Esophagus muscularis mucosa (tissue), 4 donors: ENCODE measurements at regions not wholly inside any gene's neighbourhood (a gene's known extent, or its start where the extent isn't known, plus 50 kb on each side); places are given as distances from the start of the nearest gene placed in this dataset.

ENCODE experiments used
- DNase-seq: peaks from one replicate; pipeline ENCODE4 v3.0.0-alpha.2; 2017; ENCODE audit errors: extremely low spot score
- H3K27ac ChIP-seq, 4 donors: fragments of 200-600 bp; sonication (generic); replicated peaks in 1 of 4; 1 replicate in 3 of 4; 2 replicates in 1 of 4; pipeline ENCODE4 v1.5.1; 2016 to 2019; ENCODE audit warnings: mild to moderate bottlenecking in 1 of 4
- H3K27me3 ChIP-seq, 4 donors: fragments of 200-600 bp; sonication (generic); one replicate each; pipeline versions ENCODE4 v1.5.1 to v1.6.0; 2016 to 2019
- H3K36me3 ChIP-seq, 4 donors: fragments of 200-600 bp; sonication (generic); one replicate each; pipeline ENCODE4 v1.5.1; 2016 to 2019
- H3K4me1 ChIP-seq, 4 donors: fragments of 200-600 bp; sonication (generic); one replicate each; pipeline ENCODE4 v1.5.1; 2016 to 2019
- H3K4me3 ChIP-seq, 4 donors: fragments of 200-600 bp; sonication (generic); 1 replicate in 2 of 4; 2 replicates in 2 of 4; pipeline ENCODE4 v1.5.1; 2016 to 2019; ENCODE audit warnings: mild to moderate bottlenecking in 4 of 4, moderate library complexity in 1 of 4
- H3K9me3 ChIP-seq, 4 donors: fragments of 200-600 bp; sonication (generic); 1 replicate in 3 of 4; 2 replicates in 1 of 4; pipeline ENCODE4 v1.5.1; 2016 to 2019
- CTCF ChIP-seq, 3 experiments: fragments of 200-600 bp in 2 of 3; fragments of 450-650 bp in 1 of 3; sonication (generic) in 2 of 3; IDR thresholded peaks; one replicate each; pipeline ENCODE4 v1.5.1; 2017 to 2019; ENCODE audit warnings: antibody characterized with exemption in 3 of 3, mild to moderate bottlenecking in 2 of 3, moderate library complexity in 1 of 3
- EP300 ChIP-seq: sonication (generic); formaldehyde crosslinking; IDR thresholded peaks from one replicate; pipeline ENCODE4 v1.6.1; 2017; ENCODE audit warnings: antibody characterized with exemption
- POLR2A ChIP-seq: fragments of 450-650 bp; IDR thresholded peaks from one replicate; pipeline ENCODE4 v1.6.1; 2017; ENCODE audit warnings: antibody characterized with exemption, moderate library complexity, mild to moderate bottlenecking, low read depth
- POLR2AphosphoS5 ChIP-seq, 2 donors: sonication (generic); formaldehyde crosslinking; IDR thresholded peaks; one replicate each; pipeline ENCODE4 v1.6.1; 2017; ENCODE audit warnings: antibody characterized with exemption in 2 of 2
- WGBS: methylation state at CpG from one replicate; pipeline ENCODE4 v1.1.5; 2018; 5-methylcytosine and 5-hydroxymethylcytosine counted together
- intact Hi-C: fragments of 100-400 bp; cut with DNase I; formaldehyde crosslinking; loops from one replicate; pipeline ENCODE4 v1.15.1; 2023

- WGBS = 97% methylated on average over 5 of the region's 5 CpGs
- DNase-seq = no peak
- intact Hi-C loops = no loop called here
Measured at GRCh38 chr5:123278284-123278683, 144.9 kb downstream of the CEP120 start.

GRCh38 chr5:123273984-123274383 lies 149.2 kb downstream of the CEP120 start:
- Histone ChIP-seq H3K9me3 (no peaks in the 10 kb centered on the region), H3K27ac (no peak overlapping the region)
- intact Hi-C loops = no loop called here

More at GRCh38 chr5:123278284-123278683, 144.9 kb downstream of the CEP120 start:
- no peak overlapping the region for H3K27ac ChIP-seq
- H3K4me1 ChIP-seq = peaks cover 0 to under 1% (median 0%) of the 10 kb centered on the region in 4 donors
- H3K27me3 ChIP-seq = no peaks in the 10 kb centered on the region
- TF ChIP-seq CTCF (IDR thresholded peaks at IDR 0.05) = no peak
- TF ChIP-seq POLR2AphosphoS5 (IDR thresholded peaks at IDR 0.05) = no peak
- no peak for TF ChIP-seq POLR2A
- H3K36me3 ChIP-seq = no peaks in the 10 kb centered on the region
- no peaks in the 10 kb centered on the region for H3K9me3 ChIP-seq
- no peak overlapping the region for H3K4me3 ChIP-seq

GRCh38 chr5:123273095-123273494 lies 150.1 kb downstream of the CEP120 start:
- Histone ChIP-seq H3K36me3 (no peaks in the 10 kb centered on the region), H3K27ac (no peak overlapping the region), H3K4me3 (no peak overlapping the region), H3K4me1 (no peaks in the 10 kb centered on the region), H3K27me3 (no peaks in the 10 kb centered on the region), H3K9me3 (no peaks in the 10 kb centered on the region)
- DNase-seq = no peak
- 98% methylated on average over 2 of the region's 2 CpGs for WGBS
- intact Hi-C loops = no loop called here
- TF ChIP-seq EP300 = no peak
- no peak for TF ChIP-seq POLR2A
- no peak for TF ChIP-seq CTCF (IDR thresholded peaks at IDR 0.05)
- no peak for TF ChIP-seq POLR2AphosphoS5 (IDR thresholded peaks at IDR 0.05)

More at GRCh38 chr5:123273984-123274383, 149.2 kb downstream of the CEP120 start:
- no peak overlapping the region for H3K4me3 ChIP-seq
- TF ChIP-seq POLR2AphosphoS5 (IDR thresholded peaks at IDR 0.05) (no peak), POLR2A (no peak), CTCF (IDR thresholded peaks at IDR 0.05) (no peak), EP300 (no peak)
- 78% methylated on average over 3 of the region's 3 CpGs for WGBS
- no peaks in the 10 kb centered on the region for H3K36me3 ChIP-seq
- H3K27me3 ChIP-seq = no peaks in the 10 kb centered on the region
- H3K4me1 ChIP-seq = no peaks in the 10 kb centered on the region
- DNase-seq = no peak

- 78% methylated on average over 7 of the region's 7 CpGs for WGBS
- TF ChIP-seq EP300 (no peak), POLR2A (no peak), CTCF (IDR thresholded peaks at IDR 0.05) (no peak), POLR2AphosphoS5 (IDR thresholded peaks at IDR 0.05) (no peak)
- no peak overlapping the region for H3K4me3 ChIP-seq
- intact Hi-C loops = no loop called here
- DNase-seq = no peak
- no peaks in the 10 kb centered on the region for H3K36me3 ChIP-seq
- H3K27ac ChIP-seq = no peak overlapping the region
- H3K9me3 ChIP-seq = no peaks in the 10 kb centered on the region
- H3K27me3 ChIP-seq = no peaks in the 10 kb centered on the region
- H3K4me1 ChIP-seq = peaks cover 0 to 6% (median 1%) of the 10 kb centered on the region in 4 donors
Measured at GRCh38 chr5:123269851-123270250, 153.4 kb downstream of the CEP120 start.

GRCh38 chr5:123269436-123269835 lies 153.8 kb downstream of the CEP120 start:
- intact Hi-C loops = no loop called here
- H3K9me3 ChIP-seq = no peaks in the 10 kb centered on the region
- DNase-seq = no peak
- no peaks in the 10 kb centered on the region for H3K27me3 ChIP-seq
- no peaks in the 10 kb centered on the region for H3K36me3 ChIP-seq
- peaks cover 0 to 10% (median 3%) of the 10 kb centered on the region in 4 donors for H3K4me1 ChIP-seq
- H3K27ac ChIP-seq = no peak overlapping the region
- TF ChIP-seq EP300 (no peak), CTCF (IDR thresholded peaks at IDR 0.05) (no peak), POLR2A (no peak), POLR2AphosphoS5 (IDR thresholded peaks at IDR 0.05) (no peak)
- 93% methylated on average over 4 of the region's 4 CpGs for WGBS
- no peak overlapping the region for H3K4me3 ChIP-seq
